HepG2 (cell line): ENCODE measurements at regions not wholly inside any gene's neighbourhood (a gene's known extent, or its start where the extent isn't known, plus 50 kb on each side); places are given as distances from the start of the nearest gene placed in this dataset.

Experiments
- ATAC-seq: fragments of 200-7000 bp; cut with Tn5 transposase; 3 replicates; pipeline ENCODE4 v1.9.1; 2020; ENCODE audit warnings: mild to moderate bottlenecking, moderate library complexity
- BruUV-seq: library from RNA; stranded (reverse); fragments of 400-500 nt; replicated peaks from 2 replicates; lab custom pipeline; 2021; lab: Mats Ljungman, UMichigan
- CTCF ChIA-PET: fragments of 300-600 bp; formaldehyde crosslinking; extraction: SDS; loops from one replicate; lab custom pipeline; 2021; ENCODE audit warnings: low total read pairs, inconsistent platforms, low intra/inter-chr PET ratio; lab: Yijun Ruan, JAX
- POLR2A ChIA-PET: fragments of 350-600 bp; sonication (Branson Sonifier 250); formaldehyde crosslinking; loops from one replicate; lab custom pipeline; 2020; ENCODE audit warnings: antibody characterized with exemption, inconsistent platforms; lab: Yijun Ruan, JAX
- DNase-seq: peaks from one replicate; pipeline ENCODE4 v3.0.0-alpha.2; 2015; ENCODE audit warnings: low spot score
- FAIRE-seq: peaks from 3 replicates; lab custom pipeline; 2011; peaks lifted over from hg19 to GRCh38; lab: Jason Lieb, UNC
- H2AFZ ChIP-seq: one replicate; pipeline ENCODE4 v1.6.1; 2011; ENCODE audit warnings: low read length, inconsistent platforms
- H3K27ac ChIP-seq: fragments of 300-600 bp; 3 replicates; pipeline ENCODE4 v1.8.0; 2011; ENCODE audit warnings: mixed run types, mild to moderate bottlenecking, mixed read lengths, low read length, inconsistent platforms; ENCODE audit not compliant: insufficient read depth; ENCODE audit errors: extremely low read length
- H3K27me3 ChIP-seq, 2 experiments: fragments of 200-600 bp in 1 of 2; 2 replicates in 1 of 2; 3 replicates in 1 of 2; pipeline versions ENCODE4 v1.6.0 to v1.8.0; 2011; ENCODE audit warnings: low read length in 2 of 2, mild to moderate bottlenecking in 2 of 2, moderate library complexity in 2 of 2, inconsistent platforms in 1 of 2; ENCODE audit not compliant: insufficient read depth in 2 of 2, control insufficient read depth in 1 of 2
- H3K36me3 ChIP-seq, 2 experiments: fragments of 200-600 bp in 1 of 2; replicated peaks in 1 of 2; 2 replicates in 1 of 2; 3 replicates in 1 of 2; pipeline versions ENCODE4 v1.5.1 to v1.8.0; 2011; ENCODE audit warnings: low read length in 2 of 2, inconsistent platforms in 1 of 2; ENCODE audit not compliant: insufficient read depth in 2 of 2, control insufficient read depth in 1 of 2
- H3K4me1 ChIP-seq: 2 replicates; pipeline ENCODE4 v1.5.1; 2012; ENCODE audit warnings: low read length, inconsistent platforms; ENCODE audit not compliant: insufficient read depth
- H3K4me2 ChIP-seq: 2 replicates; pipeline ENCODE4 v1.6.0; 2011; ENCODE audit warnings: low read depth, low read length, inconsistent platforms
- H3K4me3 ChIP-seq, 3 experiments: fragments of 200-600 bp in 1 of 3; sonication (generic), shearing (Covaris generic) in 1 of 3; replicated peaks in 1 of 3; 2 replicates each; pipeline ENCODE4 v1.5.1; 2011 to 2016; ENCODE audit warnings: low read length in 3 of 3, inconsistent platforms in 2 of 3, low read depth in 2 of 3, mild to moderate bottlenecking in 2 of 3, control low read depth in 1 of 3, mixed read lengths in 1 of 3; ENCODE audit not compliant: insufficient read depth in 1 of 3
- H3K79me2 ChIP-seq: one replicate; pipeline ENCODE4 v1.6.1; 2011; ENCODE audit warnings: low read length, inconsistent platforms; ENCODE audit not compliant: insufficient read depth
- H3K9ac ChIP-seq: 2 replicates; pipeline ENCODE4 v1.6.0; 2011; ENCODE audit warnings: mild to moderate bottlenecking, low read depth, low read length, inconsistent platforms; ENCODE audit not compliant: insufficient read depth
- H3K9me3 ChIP-seq: 2 replicates; pipeline ENCODE4 v1.5.1; 2012; ENCODE audit warnings: mild to moderate bottlenecking, low read length
- H4K20me1 ChIP-seq: 2 replicates; pipeline ENCODE4 v1.6.0; 2011; ENCODE audit warnings: inconsistent platforms, mild to moderate bottlenecking, low read length, moderate library complexity; ENCODE audit not compliant: insufficient read depth
- DNMT3B ChIP-seq: conservative IDR thresholded peaks from 2 replicates; pipeline ENCODE4 v1.6.1; 2016; ENCODE audit warnings: missing biosample characterization, control low read depth
- KDM2A ChIP-seq: sonication (generic); formaldehyde crosslinking; IDR thresholded peaks from 2 replicates; pipeline ENCODE4 v1.4.0; 2020; ENCODE audit warnings: low read depth, missing genetic modification reagents, borderline replicate concordance
- MEF2D ChIP-seq: sonication (generic); formaldehyde crosslinking; IDR thresholded peaks from 2 replicates; pipeline ENCODE4 v1.5.1; 2020; ENCODE audit warnings: mild to moderate bottlenecking, missing genetic modification reagents
- NPAS2 ChIP-seq: sonication (generic); formaldehyde crosslinking; IDR thresholded peaks from 2 replicates; pipeline ENCODE4 v1.8.0; 2022; ENCODE audit warnings: mild to moderate bottlenecking, missing genetic modification reagents, borderline replicate concordance
- ZBTB25 ChIP-seq: IDR thresholded peaks from 2 replicates; pipeline ENCODE4 v1.6.1; 2018; ENCODE audit warnings: missing genetic modification reagents
- ZFP82 ChIP-seq: sonication (generic); formaldehyde crosslinking; IDR thresholded peaks from 2 replicates; pipeline ENCODE4 v1.5.1; 2020; ENCODE audit warnings: mild to moderate bottlenecking, missing genetic modification reagents, borderline replicate concordance
- ZNF468 ChIP-seq: sonication (generic); formaldehyde crosslinking; IDR thresholded peaks from 2 replicates; pipeline ENCODE4 v1.8.0; 2022; ENCODE audit warnings: mild to moderate bottlenecking, moderate library complexity, missing genetic modification reagents
- ZNF501 ChIP-seq: sonication (generic); formaldehyde crosslinking; IDR thresholded peaks from 2 replicates; pipeline ENCODE4 v1.5.1; 2020; ENCODE audit warnings: mild to moderate bottlenecking, moderate library complexity, missing genetic modification reagents
- ZNF678 ChIP-seq: sonication (generic); formaldehyde crosslinking; IDR thresholded peaks from 2 replicates; pipeline ENCODE4 v1.4.0; 2020; ENCODE audit warnings: mild to moderate bottlenecking, missing genetic modification reagents
- ZNF883 ChIP-seq: sonication (generic); formaldehyde crosslinking; IDR thresholded peaks from 2 replicates; pipeline ENCODE4 v1.5.1; 2020; ENCODE audit warnings: mild to moderate bottlenecking, missing genetic modification reagents; ENCODE audit errors: not compliant biosample characterization
- ZSCAN9 ChIP-seq: IDR thresholded peaks from 2 replicates; pipeline ENCODE4 v1.6.1; 2016; ENCODE audit warnings: borderline replicate concordance
- WGBS: methylation state at CpG from one replicate; pipeline ENCODE4 v1.1.6; 2017; ENCODE audit warnings: low lambda C conversion rate; 5-methylcytosine and 5-hydroxymethylcytosine counted together
- in situ Hi-C: cut with HindIII; loops from 2 replicates; pipeline ENCODE4 v1.10.0; 2017; ENCODE audit warnings: low pct_unique_long_range_greater_than_20kb; ENCODE audit not compliant: extremely low pct_ligation_motif_present
- intact Hi-C: fragments of 100-400 bp; cut with micrococcal nuclease; formaldehyde crosslinking; loops from one replicate; pipeline ENCODE4 v1.10.0; 2022; ENCODE audit not compliant: unreplicated experiment
- TF ChIP-seq, protein P1 (sequence below): sonication (generic); formaldehyde crosslinking; IDR thresholded peaks from 2 replicates; pipeline ENCODE4 v1.8.0; 2022; ENCODE audit warnings: mild to moderate bottlenecking, missing genetic modification reagents; ENCODE audit not compliant: insufficient replicate concordance
- TF ChIP-seq, protein P2 (sequence below): fragments of 450-650 bp; IDR thresholded peaks from 2 replicates; pipeline ENCODE4 v1.6.1; 2017; ENCODE audit warnings: mild to moderate bottlenecking
- TF ChIP-seq, protein P3 (sequence below), 2 experiments: sonication (generic) in 1 of 2; formaldehyde crosslinking in 1 of 2; IDR thresholded peaks; 2 replicates each; pipeline versions ENCODE4 v1.4.0 to v1.6.1; 2018 to 2020; ENCODE audit warnings: missing genetic modification reagents in 2 of 2, borderline replicate concordance in 1 of 2, low read depth in 1 of 2, mild to moderate bottlenecking in 1 of 2, missing biosample characterization in 1 of 2
- TF ChIP-seq, protein P4 (sequence below): sonication (generic); formaldehyde crosslinking; IDR thresholded peaks from 2 replicates; pipeline ENCODE4 v1.4.0; 2020; ENCODE audit warnings: missing genetic modification reagents

DNA sequence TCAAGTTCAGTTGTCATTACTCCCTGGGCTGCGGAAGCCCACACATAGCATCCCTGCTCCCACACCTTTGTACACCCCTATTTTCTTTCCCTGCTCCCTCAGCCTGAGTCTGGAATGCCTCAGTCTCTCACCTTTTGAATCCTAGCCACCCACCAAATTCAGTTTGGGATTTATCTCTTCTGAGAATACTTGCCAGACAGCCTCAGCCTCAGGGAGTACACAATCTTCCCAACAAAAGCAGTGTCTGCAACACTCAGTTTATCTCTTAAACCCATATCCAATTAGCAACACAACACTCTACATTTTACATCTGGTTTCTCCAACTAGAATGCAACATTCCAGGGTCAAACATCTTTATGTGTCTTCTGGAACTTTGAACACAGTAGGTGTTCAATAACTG is 190.2 kb downstream of the GPAM start:
- no peaks in the 10 kb centered on the region for H4K20me1 ChIP-seq
- no peak overlapping the region for H3K4me3 ChIP-seq
- no peak overlapping the region for H3K4me2 ChIP-seq
- ChIA-PET POLR2A (no interaction called here), CTCF (no interaction called here)
- ATAC-seq (no peak), FAIRE-seq (no peak), DNase-seq (no peak)
- H3K27me3 ChIP-seq = peaks cover 0 to 10% of the 10 kb centered on the region in 2 experiments; a peak in 1 of 5 replicates
- in situ Hi-C loops = no loop called here
- no peak overlapping the region for H2AFZ ChIP-seq
- BruUV-seq = no TSS peak
- H3K9me3 ChIP-seq = no peaks in the 10 kb centered on the region
- H3K4me1 ChIP-seq = no peaks in the 10 kb centered on the region
- 95% methylated on average over 1 of the region's 1 CpG for WGBS
- intact Hi-C loops = no loop called here
- H3K27ac ChIP-seq = no peak overlapping the region
- H3K79me2 ChIP-seq = no peaks in the 10 kb centered on the region
- H3K9ac ChIP-seq = no peak overlapping the region
- no peak for TF ChIP-seq NPAS2 (CRISPR knock-in tag)
- no peak for TF ChIP-seq DNMT3B (CRISPR knock-in tag)
- no peak for TF ChIP-seq ZNF501 (CRISPR knock-in tag)
- no peak for TF ChIP-seq KDM2A (CRISPR knock-in tag)
- TF ChIP-seq ZFP82 (CRISPR knock-in tag) = no peak
- TF ChIP-seq, protein P1, sequence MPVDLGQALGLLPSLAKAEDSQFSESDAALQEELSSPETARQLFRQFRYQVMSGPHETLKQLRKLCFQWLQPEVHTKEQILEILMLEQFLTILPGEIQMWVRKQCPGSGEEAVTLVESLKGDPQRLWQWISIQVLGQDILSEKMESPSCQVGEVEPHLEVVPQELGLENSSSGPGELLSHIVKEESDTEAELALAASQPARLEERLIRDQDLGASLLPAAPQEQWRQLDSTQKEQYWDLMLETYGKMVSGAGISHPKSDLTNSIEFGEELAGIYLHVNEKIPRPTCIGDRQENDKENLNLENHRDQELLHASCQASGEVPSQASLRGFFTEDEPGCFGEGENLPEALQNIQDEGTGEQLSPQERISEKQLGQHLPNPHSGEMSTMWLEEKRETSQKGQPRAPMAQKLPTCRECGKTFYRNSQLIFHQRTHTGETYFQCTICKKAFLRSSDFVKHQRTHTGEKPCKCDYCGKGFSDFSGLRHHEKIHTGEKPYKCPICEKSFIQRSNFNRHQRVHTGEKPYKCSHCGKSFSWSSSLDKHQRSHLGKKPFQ (CRISPR knock-in tag) = no peak
- no peak for TF ChIP-seq ZNF468 (CRISPR knock-in tag)
- TF ChIP-seq, protein P2, sequence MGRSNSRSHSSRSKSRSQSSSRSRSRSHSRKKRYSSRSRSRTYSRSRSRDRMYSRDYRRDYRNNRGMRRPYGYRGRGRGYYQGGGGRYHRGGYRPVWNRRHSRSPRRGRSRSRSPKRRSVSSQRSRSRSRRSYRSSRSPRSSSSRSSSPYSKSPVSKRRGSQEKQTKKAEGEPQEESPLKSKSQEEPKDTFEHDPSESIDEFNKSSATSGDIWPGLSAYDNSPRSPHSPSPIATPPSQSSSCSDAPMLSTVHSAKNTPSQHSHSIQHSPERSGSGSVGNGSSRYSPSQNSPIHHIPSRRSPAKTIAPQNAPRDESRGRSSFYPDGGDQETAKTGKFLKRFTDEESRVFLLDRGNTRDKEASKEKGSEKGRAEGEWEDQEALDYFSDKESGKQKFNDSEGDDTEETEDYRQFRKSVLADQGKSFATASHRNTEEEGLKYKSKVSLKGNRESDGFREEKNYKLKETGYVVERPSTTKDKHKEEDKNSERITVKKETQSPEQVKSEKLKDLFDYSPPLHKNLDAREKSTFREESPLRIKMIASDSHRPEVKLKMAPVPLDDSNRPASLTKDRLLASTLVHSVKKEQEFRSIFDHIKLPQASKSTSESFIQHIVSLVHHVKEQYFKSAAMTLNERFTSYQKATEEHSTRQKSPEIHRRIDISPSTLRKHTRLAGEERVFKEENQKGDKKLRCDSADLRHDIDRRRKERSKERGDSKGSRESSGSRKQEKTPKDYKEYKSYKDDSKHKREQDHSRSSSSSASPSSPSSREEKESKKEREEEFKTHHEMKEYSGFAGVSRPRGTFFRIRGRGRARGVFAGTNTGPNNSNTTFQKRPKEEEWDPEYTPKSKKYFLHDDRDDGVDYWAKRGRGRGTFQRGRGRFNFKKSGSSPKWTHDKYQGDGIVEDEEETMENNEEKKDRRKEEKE = no peak
- no peak for TF ChIP-seq ZBTB25 (CRISPR knock-in tag)
- TF ChIP-seq, protein P3, sequence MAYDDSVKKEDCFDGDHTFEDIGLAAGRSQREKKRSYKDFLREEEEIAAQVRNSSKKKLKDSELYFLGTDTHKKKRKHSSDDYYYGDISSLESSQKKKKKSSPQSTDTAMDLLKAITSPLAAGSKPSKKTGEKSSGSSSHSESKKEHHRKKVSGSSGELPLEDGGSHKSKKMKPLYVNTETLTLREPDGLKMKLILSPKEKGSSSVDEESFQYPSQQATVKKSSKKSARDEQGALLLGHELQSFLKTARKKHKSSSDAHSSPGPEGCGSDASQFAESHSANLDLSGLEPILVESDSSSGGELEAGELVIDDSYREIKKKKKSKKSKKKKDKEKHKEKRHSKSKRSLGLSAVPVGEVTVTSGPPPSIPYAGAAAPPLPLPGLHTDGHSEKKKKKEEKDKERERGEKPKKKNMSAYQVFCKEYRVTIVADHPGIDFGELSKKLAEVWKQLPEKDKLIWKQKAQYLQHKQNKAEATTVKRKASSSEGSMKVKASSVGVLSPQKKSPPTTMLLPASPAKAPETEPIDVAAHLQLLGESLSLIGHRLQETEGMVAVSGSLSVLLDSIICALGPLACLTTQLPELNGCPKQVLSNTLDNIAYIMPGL (CRISPR knock-in tag; IDR thresholded peaks at IDR 0.05; ENCODE audit: borderline replicate concordance in 1 of 2, low read depth in 1 of 2) = no peak
- TF ChIP-seq ZNF678 = no peak
- TF ChIP-seq ZNF883 = no peak
- no peak for TF ChIP-seq MEF2D (CRISPR knock-in tag)
- TF ChIP-seq, protein P4, sequence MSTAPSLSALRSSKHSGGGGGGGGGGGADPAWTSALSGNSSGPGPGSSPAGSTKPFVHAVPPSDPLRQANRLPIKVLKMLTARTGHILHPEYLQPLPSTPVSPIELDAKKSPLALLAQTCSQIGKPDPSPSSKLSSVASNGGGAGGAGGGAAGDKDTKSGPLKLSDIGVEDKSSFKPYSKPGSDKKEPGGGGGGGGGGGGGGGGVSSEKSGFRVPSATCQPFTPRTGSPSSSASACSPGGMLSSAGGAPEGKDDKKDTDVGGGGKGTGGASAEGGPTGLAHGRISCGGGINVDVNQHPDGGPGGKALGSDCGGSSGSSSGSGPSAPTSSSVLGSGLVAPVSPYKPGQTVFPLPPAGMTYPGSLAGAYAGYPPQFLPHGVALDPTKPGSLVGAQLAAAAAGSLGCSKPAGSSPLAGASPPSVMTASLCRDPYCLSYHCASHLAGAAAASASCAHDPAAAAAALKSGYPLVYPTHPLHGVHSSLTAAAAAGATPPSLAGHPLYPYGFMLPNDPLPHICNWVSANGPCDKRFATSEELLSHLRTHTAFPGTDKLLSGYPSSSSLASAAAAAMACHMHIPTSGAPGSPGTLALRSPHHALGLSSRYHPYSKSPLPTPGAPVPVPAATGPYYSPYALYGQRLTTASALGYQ (CRISPR knock-in tag) = no peak
- TF ChIP-seq ZSCAN9 (CRISPR knock-in tag) = no peak
- H3K36me3 ChIP-seq = no peaks in the 10 kb centered on the region
